AG04450 (cell line): ENCODE measurements at regions not wholly inside any gene's neighbourhood (a gene's known extent, or its start where the extent isn't known, plus 50 kb on each side); places are given as distances from the start of the nearest gene placed in this dataset.

Source experiments
- CTCF ChIA-PET: fragments of 300-600, 350-600 bp; formaldehyde crosslinking; extraction: SDS; loops from one replicate; lab custom pipeline; 2022; ENCODE audit warnings: antibody characterized with exemption, inconsistent platforms; lab: Charles Lee
- POLR2A ChIA-PET: fragments of 350-600 bp; formaldehyde crosslinking; extraction: SDS; loops from one replicate; lab custom pipeline; 2021; ENCODE audit warnings: antibody characterized with exemption, inconsistent platforms; lab: Yijun Ruan, JAX
- DNase-seq: peaks from one replicate; pipeline ENCODE4 v3.0.0-alpha.2; 2011; ENCODE audit warnings: low read depth, low spot score
- H3K27ac ChIP-seq: one replicate; pipeline ENCODE4 v1.5.1; 2012; ENCODE audit warnings: low read depth, low read length, control low read depth
- H3K27me3 ChIP-seq: one replicate; pipeline ENCODE4 v1.6.0; 2012; ENCODE audit warnings: low read length; ENCODE audit not compliant: control insufficient read depth, insufficient read depth
- H3K4me3 ChIP-seq: 2 replicates; pipeline ENCODE4 v1.5.1; 2011; ENCODE audit warnings: mild to moderate bottlenecking, low read depth, low read length, control low read depth
- H3K9me3 ChIP-seq: 2 replicates; pipeline ENCODE4 v1.5.1; 2012; ENCODE audit warnings: low read length; ENCODE audit not compliant: control insufficient read depth, insufficient read depth
- CTCF ChIP-seq: IDR thresholded peaks from 2 replicates; pipeline ENCODE4 v1.5.1; 2011; ENCODE audit warnings: low read depth, low read length, control low read depth, inconsistent platforms

- no peak for TF ChIP-seq CTCF
- ChIA-PET POLR2A (no interaction called here), CTCF (no interaction called here)
- no peak overlapping the region for H3K4me3 ChIP-seq
- no peak for DNase-seq
- no peaks in the 10 kb centered on the region for H3K27me3 ChIP-seq
- no peaks in the 10 kb centered on the region for H3K9me3 ChIP-seq
- no peak overlapping the region for H3K27ac ChIP-seq
These were observed 90.8 kb downstream of the TMEM30B start for GRCh38 chr14:61190341-61190740.

- H3K9me3 ChIP-seq, result no peaks in the 10 kb centered on the region
- DNase-seq, result no peak
- ChIA-PET POLR2A (interaction anchor here (0.7 to 1.0 kb wide), 3 partner anchors 41 to 483 kb away, joined by 4 to 6 read pairs (median 4); no protein-coding TSS in a partner anchor), CTCF (interaction anchor here (1.4 kb wide), 1 partner anchor 28 kb away, joined by 3 read pairs; no protein-coding TSS in a partner anchor)
- peak overlapping the region; percentile 68 for H3K27ac ChIP-seq
- H3K27me3 ChIP-seq, result no peaks in the 10 kb centered on the region
- no peak overlapping the region for H3K4me3 ChIP-seq
- TF ChIP-seq CTCF, result peak; percentile 72
These were observed 91.9 kb downstream of the TMEM30B start for GRCh38 chr14:61188978-61189808.

GRCh38 chr14:61188196-61188595 is 92.9 kb downstream of the TMEM30B start:
- H3K27me3 ChIP-seq, result no peaks in the 10 kb centered on the region
- CTCF ChIA-PET, result interaction anchor here (1.4 kb wide), 1 partner anchor 29 kb away, joined by 3 read pairs; no protein-coding TSS in a partner anchor
- POLR2A ChIA-PET, result no interaction called here
- H3K4me3 ChIP-seq, result no peak overlapping the region
- TF ChIP-seq CTCF, result no peak
- H3K9me3 ChIP-seq, result no peaks in the 10 kb centered on the region
- no peak for DNase-seq
- peak overlapping the region; percentile 68 for H3K27ac ChIP-seq

GRCh38 chr14:61187196-61187905 is 93.8 kb downstream of the TMEM30B start:
- POLR2A ChIA-PET, result no interaction called here
- Histone ChIP-seq H3K4me3 (no peak overlapping the region), H3K27ac (no peak overlapping the region), H3K27me3 (no peaks in the 10 kb centered on the region), H3K9me3 (no peaks in the 10 kb centered on the region)
- TF ChIP-seq CTCF, result no peak
- DNase-seq, result no peak
- CTCF ChIA-PET, result interaction anchor here (0.6 kb wide), 1 partner anchor 355 kb away, joined by 3 read pairs; no protein-coding TSS in a partner anchor
